GM23338 (cell line): ENCODE measurements at regions not wholly inside any gene's neighbourhood (a gene's known extent, or its start where the extent isn't known, plus 50 kb on each side); places are given as distances from the start of the nearest gene placed in this dataset.

Experiments
- EZH2 ChIP-seq: fragments of 200-600 bp; sonication (generic); IDR thresholded peaks from one replicate; pipeline ENCODE4 v1.8.0; 2017; ENCODE audit warnings: antibody characterized with exemption, mild to moderate bottlenecking, low read depth; ENCODE audit not compliant: unreplicated experiment
- JUNB ChIP-seq: IDR thresholded peaks from one replicate; pipeline ENCODE4 v1.6.1; 2016; ENCODE audit warnings: antibody characterized with exemption; ENCODE audit not compliant: unreplicated experiment
- POLR2AphosphoS5 ChIP-seq: IDR thresholded peaks from 2 replicates; pipeline ENCODE4 v1.6.1; 2016; ENCODE audit warnings: antibody characterized with exemption, low read depth
- TF ChIP-seq, protein P1 (sequence below), 2 experiments: fragments of 200-600 bp in 1 of 2; sonication (generic) in 1 of 2; conservative IDR thresholded peaks; 2 replicates each; pipeline versions ENCODE4 v1.5.1 to v1.6.1; 2016 to 2017; ENCODE audit warnings: antibody characterized with exemption in 2 of 2, low read depth in 2 of 2, mild to moderate bottlenecking in 2 of 2, moderate library complexity in 1 of 2
- TF ChIP-seq, protein P2 (sequence below): IDR thresholded peaks from one replicate; pipeline ENCODE4 v1.6.1; 2018; ENCODE audit warnings: antibody characterized with exemption; ENCODE audit not compliant: unreplicated experiment

- TF ChIP-seq, protein P1, sequence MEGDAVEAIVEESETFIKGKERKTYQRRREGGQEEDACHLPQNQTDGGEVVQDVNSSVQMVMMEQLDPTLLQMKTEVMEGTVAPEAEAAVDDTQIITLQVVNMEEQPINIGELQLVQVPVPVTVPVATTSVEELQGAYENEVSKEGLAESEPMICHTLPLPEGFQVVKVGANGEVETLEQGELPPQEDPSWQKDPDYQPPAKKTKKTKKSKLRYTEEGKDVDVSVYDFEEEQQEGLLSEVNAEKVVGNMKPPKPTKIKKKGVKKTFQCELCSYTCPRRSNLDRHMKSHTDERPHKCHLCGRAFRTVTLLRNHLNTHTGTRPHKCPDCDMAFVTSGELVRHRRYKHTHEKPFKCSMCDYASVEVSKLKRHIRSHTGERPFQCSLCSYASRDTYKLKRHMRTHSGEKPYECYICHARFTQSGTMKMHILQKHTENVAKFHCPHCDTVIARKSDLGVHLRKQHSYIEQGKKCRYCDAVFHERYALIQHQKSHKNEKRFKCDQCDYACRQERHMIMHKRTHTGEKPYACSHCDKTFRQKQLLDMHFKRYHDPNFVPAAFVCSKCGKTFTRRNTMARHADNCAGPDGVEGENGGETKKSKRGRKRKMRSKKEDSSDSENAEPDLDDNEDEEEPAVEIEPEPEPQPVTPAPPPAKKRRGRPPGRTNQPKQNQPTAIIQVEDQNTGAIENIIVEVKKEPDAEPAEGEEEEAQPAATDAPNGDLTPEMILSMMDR (conservative IDR thresholded peaks at IDR 0.05; ENCODE audit: low read depth in 2 of 2): no peak
- TF ChIP-seq, protein P2, sequence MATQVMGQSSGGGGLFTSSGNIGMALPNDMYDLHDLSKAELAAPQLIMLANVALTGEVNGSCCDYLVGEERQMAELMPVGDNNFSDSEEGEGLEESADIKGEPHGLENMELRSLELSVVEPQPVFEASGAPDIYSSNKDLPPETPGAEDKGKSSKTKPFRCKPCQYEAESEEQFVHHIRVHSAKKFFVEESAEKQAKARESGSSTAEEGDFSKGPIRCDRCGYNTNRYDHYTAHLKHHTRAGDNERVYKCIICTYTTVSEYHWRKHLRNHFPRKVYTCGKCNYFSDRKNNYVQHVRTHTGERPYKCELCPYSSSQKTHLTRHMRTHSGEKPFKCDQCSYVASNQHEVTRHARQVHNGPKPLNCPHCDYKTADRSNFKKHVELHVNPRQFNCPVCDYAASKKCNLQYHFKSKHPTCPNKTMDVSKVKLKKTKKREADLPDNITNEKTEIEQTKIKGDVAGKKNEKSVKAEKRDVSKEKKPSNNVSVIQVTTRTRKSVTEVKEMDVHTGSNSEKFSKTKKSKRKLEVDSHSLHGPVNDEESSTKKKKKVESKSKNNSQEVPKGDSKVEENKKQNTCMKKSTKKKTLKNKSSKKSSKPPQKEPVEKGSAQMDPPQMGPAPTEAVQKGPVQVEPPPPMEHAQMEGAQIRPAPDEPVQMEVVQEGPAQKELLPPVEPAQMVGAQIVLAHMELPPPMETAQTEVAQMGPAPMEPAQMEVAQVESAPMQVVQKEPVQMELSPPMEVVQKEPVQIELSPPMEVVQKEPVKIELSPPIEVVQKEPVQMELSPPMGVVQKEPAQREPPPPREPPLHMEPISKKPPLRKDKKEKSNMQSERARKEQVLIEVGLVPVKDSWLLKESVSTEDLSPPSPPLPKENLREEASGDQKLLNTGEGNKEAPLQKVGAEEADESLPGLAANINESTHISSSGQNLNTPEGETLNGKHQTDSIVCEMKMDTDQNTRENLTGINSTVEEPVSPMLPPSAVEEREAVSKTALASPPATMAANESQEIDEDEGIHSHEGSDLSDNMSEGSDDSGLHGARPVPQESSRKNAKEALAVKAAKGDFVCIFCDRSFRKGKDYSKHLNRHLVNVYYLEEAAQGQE: no peak
- TF ChIP-seq POLR2AphosphoS5 (no peak), EZH2 (no peak), JUNB (no peak)
These were observed 71.0 kb downstream of the COPRS start for GRCh38 chr17:31787857-31788570.
